HG03439 (cell line): ENCODE measurements at regions not wholly inside any gene's neighbourhood (a gene's known extent, or its start where the extent isn't known, plus 50 kb on each side); places are given as distances from the start of the nearest gene placed in this dataset.
A peak's percentile ranks its signal among the peaks of the same experiment; 100 is the strongest.

Experiments used
- ATAC-seq: cut with Tn5 transposase; IDR thresholded peaks from one replicate; pipeline ENCODE4 v1.9.1; 2021; ENCODE audit warnings: mild to moderate bottlenecking, moderate library complexity; ENCODE audit not compliant: unreplicated experiment

GRCh38 chr2:221097949-221098348 lies 474.2 kb downstream of the EPHA4 start:
- ATAC-seq, result no peak

DNA sequence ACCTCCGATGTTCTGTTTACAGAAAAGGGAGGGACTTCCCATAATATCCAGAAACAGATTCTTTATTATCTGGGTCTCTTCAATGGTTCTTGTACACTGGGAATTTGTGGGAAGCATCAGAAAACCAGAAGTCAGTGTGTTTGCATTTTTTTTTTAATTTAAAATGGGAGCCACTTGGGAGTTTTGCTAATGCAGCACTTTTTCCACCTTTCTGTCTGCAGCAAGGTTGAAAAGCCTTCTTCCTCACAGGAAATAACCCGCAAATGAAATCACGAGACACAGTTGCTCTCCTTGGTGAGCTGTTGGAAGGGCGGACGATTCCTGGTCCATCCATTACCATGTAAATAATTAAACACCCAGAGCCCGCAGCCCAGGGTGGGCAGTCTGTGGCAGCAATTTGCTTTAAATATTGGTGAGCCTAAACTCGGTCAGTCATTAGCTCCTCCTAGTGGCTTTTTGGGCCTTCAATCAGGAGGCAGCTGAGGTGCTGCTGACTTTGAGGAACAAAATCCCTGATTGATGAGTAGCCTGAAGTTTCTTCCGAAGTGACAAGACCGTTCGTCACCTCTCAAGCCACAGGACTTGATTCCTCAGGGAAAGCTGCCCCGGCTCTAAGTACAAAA lies 471.5 kb downstream of the EPHA4 start:
- no peak for ATAC-seq

DNA sequence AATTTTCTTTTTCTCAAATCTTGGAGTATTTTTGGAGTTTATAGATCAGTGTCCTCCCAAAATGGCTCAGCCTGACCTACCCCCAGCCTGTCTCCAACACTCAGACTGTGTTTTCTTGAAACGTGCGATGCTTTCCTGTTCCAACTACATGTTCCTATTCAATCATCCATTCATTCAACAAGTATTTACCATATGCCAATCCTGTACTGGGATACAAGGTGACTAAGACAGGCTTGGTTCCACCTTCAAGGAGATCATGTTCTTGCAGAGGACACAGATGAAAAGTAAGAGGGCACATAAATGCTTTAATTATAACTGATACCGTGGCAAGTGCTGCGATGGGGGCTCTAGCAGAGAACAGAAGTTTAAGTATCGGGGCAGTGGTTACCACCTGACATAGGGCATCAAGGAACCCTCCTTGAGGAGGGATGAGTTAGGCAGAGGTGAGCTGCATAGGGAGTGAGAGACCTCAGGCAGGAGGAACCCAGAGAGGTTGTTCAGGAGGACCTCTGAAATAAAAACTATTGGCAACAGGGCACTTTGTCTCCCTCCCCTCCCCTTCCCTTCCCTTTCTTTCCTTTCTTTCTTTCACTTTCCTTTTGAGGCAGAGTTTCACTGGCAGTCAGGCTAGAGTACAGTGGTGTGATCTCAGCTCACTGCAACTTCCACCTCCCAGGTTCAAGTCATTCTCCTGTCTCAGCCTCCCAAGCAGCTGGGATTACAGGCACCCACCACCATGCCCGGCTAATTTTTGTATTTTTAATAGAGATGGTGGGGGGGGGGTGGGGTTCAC lies 469.0 kb downstream of the EPHA4 start:
- no peak for ATAC-seq

DNA sequence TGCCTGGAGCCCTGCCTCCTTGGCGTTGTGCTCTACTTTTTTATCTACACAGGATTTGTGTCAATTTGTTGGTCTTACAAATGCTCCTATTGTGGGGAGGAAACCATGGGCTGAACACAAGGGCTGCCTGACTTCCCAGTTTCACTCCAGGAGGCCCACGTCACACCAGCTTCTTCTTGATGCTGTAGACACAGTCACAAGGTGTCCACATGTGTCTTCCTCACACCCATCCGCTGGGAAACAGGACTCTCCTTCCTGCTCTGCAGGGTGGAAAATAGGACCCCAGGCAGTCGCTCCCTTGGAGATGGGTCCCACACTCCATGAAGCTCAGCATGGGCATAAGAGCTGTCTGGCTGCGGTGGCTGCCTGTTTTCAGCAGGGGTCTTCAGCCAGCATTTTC lies 468.2 kb downstream of the EPHA4 start:
- no peak for ATAC-seq

GRCh38 chr2:221104361-221104811 lies 467.7 kb downstream of the EPHA4 start:
- no peak for ATAC-seq

DNA sequence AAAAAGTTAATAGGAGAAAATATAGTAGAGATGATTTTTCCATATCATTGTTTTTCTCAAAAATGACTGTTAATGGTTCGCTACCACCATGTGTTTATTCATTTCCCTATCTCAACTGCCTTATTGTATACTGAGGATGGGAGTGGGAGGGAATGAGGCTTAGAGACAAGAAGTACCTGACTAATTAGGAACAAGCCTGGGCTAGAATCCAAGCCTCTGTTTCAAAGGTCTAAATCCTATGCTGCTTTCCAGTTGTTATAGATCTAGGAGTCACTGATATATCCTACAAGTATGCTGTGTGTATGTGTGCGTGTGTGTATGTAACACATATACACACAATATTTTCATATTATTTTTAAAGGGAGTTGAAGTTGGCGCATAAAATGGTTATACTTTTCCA lies 465.9 kb downstream of the EPHA4 start:
- ATAC-seq, result no peak

GRCh38 chr2:221107424-221107823 lies 464.7 kb downstream of the EPHA4 start:
- no peak for ATAC-seq

- no peak for ATAC-seq
These were observed 462.6 kb downstream of the EPHA4 start for GRCh38 chr2:221109552-221109951.

- ATAC-seq, result no peak
These were observed 460.4 kb downstream of the EPHA4 start for GRCh38 chr2:221111739-221112138.

GRCh38 chr2:221112744-221113143 lies 459.4 kb downstream of the EPHA4 start:
- ATAC-seq, result no peak

DNA sequence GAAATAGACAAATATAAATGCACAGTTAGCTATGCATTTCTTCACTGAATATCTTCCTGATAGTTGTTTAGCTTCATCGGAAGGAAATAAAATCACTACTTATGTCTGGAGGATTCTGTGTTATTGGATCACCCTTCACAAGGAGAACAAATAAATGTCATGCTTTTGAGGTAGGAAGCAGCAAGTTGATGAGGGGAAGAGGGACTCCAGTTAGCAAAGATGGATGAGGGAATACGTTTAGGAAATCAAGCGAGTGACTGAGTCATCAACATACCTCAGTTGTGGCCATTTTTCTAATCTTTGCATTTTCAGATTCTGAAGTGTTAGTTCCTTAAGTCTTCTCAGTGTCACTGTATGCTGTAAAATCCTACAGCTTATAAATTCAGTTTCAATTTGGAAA lies 456.2 kb downstream of the EPHA4 start:
- no peak for ATAC-seq

GRCh38 chr2:221120643-221121042 lies 451.5 kb downstream of the EPHA4 start:
- ATAC-seq, result peak; percentile 58

GRCh38 chr2:221123396-221123795 lies 448.7 kb downstream of the EPHA4 start:
- no peak for ATAC-seq

- no peak for ATAC-seq
These were observed 447.4 kb downstream of the EPHA4 start for GRCh38 chr2:221124532-221125240.

DNA sequence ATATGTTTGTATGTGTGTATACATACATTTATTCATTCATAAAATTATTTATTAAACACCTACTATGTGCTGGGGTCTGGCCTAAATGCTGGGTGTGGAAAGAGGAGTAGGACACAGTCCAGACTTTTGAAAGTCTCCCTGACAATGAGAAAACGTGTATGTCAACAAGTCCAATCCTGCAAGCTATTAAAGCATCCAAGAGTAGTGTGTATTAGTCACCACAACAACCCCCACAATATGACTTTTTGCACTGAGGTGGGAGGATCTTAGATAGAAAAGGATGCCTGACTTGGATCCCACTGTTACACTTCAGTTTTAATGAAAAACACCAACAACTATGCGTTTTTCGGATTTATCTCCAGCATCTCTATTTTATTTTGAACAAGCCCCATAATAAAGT lies 446.4 kb downstream of the EPHA4 start:
- ATAC-seq, result no peak

DNA sequence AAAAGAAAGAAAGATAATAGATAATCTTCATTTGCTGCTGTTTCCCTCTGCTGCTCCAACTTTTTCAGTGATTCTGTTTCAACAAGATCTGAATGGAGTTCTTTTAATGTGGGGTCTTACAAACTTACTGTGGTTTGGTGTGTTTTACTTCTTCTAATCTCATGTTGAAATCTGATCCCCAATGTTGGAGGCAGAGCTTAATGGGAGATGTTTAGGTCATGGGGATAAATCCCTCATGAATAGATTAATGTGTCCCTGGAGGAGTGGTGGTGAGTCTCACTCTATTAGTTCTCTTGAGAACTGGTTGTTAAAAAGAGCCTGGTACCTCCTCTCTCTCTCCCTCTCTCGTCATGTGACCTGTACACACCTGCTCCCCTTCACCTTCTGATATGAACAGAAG lies 442.4 kb downstream of the EPHA4 start:
- ATAC-seq, result no peak

DNA sequence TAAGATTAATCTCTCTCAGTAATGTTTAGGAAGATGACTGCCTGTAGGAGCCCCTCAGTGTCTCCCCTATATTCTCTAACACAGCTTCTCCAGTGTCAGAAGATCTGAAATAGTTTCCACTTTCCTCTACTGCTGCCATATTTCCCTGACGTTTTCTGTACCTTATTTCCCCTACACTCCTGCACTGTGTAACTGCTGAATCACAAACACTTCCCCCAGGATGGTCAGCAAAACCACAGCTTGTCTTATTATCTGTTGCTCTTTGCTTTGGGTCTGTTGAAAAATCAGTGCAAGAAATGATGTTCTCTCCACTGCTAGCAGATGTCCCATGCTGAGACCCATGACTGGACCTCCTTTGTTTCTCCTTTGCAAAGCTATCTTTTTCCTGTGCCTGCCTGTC lies 441.7 kb downstream of the EPHA4 start:
- no peak for ATAC-seq

- ATAC-seq, result no peak
These were observed 438.2 kb downstream of the EPHA4 start for GRCh38 chr2:221133941-221134340.

DNA sequence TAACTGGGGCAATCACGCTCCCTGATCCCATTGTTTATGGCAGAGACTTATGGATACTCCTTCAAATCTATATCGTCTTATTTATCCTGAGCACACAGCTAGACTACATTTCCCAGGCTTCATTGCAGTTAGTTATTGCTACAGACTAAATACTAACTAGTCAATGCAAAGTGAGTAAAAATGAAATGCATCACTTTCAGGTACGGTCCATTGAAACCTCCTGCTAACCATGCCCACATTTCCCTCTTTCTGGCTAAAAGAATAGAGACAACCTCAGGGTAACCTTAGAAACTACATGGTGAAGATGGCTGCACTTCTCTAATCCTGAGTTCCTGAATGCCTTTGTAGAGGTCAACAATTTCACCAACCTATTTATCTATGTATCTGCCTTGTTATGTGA lies 437.4 kb downstream of the EPHA4 start:
- ATAC-seq, result no peak

- no peak for ATAC-seq
These were observed 436.4 kb downstream of the EPHA4 start for GRCh38 chr2:221135699-221136098.

DNA sequence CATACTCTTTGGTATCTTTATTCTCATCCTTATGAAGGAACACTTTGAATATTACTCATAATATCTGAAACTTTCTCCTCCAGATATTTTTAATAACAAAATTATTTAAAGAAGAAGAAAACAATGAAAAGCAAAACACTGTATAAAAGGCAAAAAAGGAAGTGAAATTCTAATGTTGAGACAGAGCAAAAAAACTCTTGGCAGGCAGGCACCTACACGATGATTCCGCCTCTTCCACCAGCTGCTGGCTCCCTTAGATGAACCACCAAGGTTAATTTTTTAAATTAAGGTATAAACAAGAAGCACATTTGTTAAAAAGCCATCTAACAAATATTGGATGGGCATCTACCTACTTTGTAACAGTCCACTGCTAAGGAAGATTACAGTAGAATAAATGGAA lies 434.7 kb downstream of the EPHA4 start:
- ATAC-seq, result no peak

DNA sequence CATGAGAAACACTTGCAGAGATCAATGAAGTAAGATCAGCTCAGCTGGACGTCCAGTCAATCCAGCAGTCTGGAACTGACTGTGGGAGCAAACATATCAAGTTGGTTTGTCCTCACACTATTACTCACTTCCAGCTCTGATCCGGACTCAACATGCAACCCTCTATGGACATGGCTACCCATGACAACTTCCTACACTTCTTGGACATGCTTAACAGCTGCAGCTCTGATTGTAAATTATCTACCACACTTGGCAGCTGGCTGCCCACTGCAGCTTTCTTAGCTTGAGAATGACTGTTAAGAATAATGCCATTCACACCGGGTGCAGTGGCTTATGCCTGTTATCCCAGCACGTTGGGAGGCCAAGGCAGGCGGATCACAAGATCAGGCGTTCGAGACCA lies 429.8 kb downstream of the EPHA4 start:
- no peak for ATAC-seq
